Gastrocnemius medialis (tissue), 4 donors: ENCODE measurements at regions not wholly inside any gene's neighbourhood (a gene's known extent, or its start where the extent isn't known, plus 50 kb on each side); places are given as distances from the start of the nearest gene placed in this dataset.

Source experiments
- POLR2A ChIP-seq, 2 donors: fragments of 450-650 bp; IDR thresholded peaks; one replicate each; pipeline ENCODE4 v1.6.1; 2017; ENCODE audit warnings: antibody characterized with exemption in 2 of 2, mild to moderate bottlenecking in 2 of 2, moderate library complexity in 2 of 2
- TF ChIP-seq, protein P1 (sequence below), 5 experiments: fragments of 450-650 bp in 3 of 5; fragments of 200-600 bp in 2 of 5; sonication (generic) in 2 of 5; IDR thresholded peaks in 4 of 5; conservative IDR thresholded peaks in 1 of 5; 1 replicate in 4 of 5; 2 replicates in 1 of 5; pipeline ENCODE4 v1.5.1; 2016 to 2019; ENCODE audit warnings: antibody characterized with exemption in 5 of 5, mild to moderate bottlenecking in 3 of 5, moderate library complexity in 3 of 5

DNA sequence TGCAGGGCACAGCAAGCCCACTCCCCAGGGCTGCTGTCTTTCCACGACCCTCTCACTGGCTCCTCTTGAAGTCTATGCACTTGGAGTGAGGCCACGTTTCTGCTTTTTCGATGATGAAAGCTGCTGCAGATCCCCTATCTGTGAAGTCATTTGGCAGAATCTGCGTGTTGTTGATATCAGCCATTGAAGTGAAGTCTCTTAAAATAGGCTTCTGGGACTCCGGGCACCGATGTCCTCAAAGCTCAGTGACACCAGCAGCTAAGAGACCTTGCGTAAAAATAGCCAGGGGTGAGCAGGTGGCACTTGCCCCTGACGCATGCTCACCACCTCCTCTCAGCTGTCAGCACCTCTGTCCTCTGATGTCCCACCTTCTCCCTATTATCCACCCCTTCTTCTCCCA, 89.4 kb upstream of the FHL2 start:
- TF ChIP-seq, protein P1, sequence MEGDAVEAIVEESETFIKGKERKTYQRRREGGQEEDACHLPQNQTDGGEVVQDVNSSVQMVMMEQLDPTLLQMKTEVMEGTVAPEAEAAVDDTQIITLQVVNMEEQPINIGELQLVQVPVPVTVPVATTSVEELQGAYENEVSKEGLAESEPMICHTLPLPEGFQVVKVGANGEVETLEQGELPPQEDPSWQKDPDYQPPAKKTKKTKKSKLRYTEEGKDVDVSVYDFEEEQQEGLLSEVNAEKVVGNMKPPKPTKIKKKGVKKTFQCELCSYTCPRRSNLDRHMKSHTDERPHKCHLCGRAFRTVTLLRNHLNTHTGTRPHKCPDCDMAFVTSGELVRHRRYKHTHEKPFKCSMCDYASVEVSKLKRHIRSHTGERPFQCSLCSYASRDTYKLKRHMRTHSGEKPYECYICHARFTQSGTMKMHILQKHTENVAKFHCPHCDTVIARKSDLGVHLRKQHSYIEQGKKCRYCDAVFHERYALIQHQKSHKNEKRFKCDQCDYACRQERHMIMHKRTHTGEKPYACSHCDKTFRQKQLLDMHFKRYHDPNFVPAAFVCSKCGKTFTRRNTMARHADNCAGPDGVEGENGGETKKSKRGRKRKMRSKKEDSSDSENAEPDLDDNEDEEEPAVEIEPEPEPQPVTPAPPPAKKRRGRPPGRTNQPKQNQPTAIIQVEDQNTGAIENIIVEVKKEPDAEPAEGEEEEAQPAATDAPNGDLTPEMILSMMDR (IDR thresholded peaks at IDR 0.05 in 4 of 5, conservative IDR thresholded peaks at IDR 0.05 in 1 of 5), result no peak
- no peak for TF ChIP-seq POLR2A (IDR thresholded peaks at IDR 0.05)
